HFF-Myc (cell line): ENCODE measurements at regions not wholly inside any gene's neighbourhood (a gene's known extent, or its start where the extent isn't known, plus 50 kb on each side); places are given as distances from the start of the nearest gene placed in this dataset.

ENCODE experiments used
- DNase-seq: peaks from one replicate; pipeline ENCODE4 v3.0.0-alpha.2; 2011; ENCODE audit warnings: low read depth; ENCODE audit errors: extremely low read depth
- H3K4me3 ChIP-seq: replicated peaks from 2 replicates; pipeline ENCODE4 v1.5.1; 2011; ENCODE audit warnings: low read depth, mild to moderate bottlenecking, control low read depth, low read length
- CTCF ChIP-seq: IDR thresholded peaks from 2 replicates; pipeline ENCODE4 v1.5.1; 2012; ENCODE audit warnings: mild to moderate bottlenecking, low read depth, low read length, control low read depth; ENCODE audit errors: missing control alignments

- TF ChIP-seq CTCF = no peak
- no peak overlapping the region for H3K4me3 ChIP-seq
- no peak for DNase-seq
These were observed 179.7 kb upstream of the SH3BP4 start for GRCh38 chr2:234771980-234772732.

- no peak for DNase-seq
- no peak for TF ChIP-seq CTCF
- H3K4me3 ChIP-seq = no peak overlapping the region
These were observed 180.6 kb upstream of the SH3BP4 start for GRCh38 chr2:234771176-234771575.

GRCh38 chr2:234770715-234771141 lies 181.1 kb upstream of the SH3BP4 start:
- no peak for DNase-seq
- H3K4me3 ChIP-seq = no peak overlapping the region
- TF ChIP-seq CTCF = no peak

- no peak overlapping the region for H3K4me3 ChIP-seq
- DNase-seq = no peak
- TF ChIP-seq CTCF = no peak
These were observed 181.7 kb upstream of the SH3BP4 start for GRCh38 chr2:234770031-234770506.

- no peak overlapping the region for H3K4me3 ChIP-seq
- no peak for DNase-seq
- no peak for TF ChIP-seq CTCF
These were observed 183.1 kb upstream of the SH3BP4 start for GRCh38 chr2:234768608-234769196.

GRCh38 chr2:234765279-234765678 lies 186.5 kb upstream of the SH3BP4 start:
- DNase-seq = no peak
- H3K4me3 ChIP-seq = no peak overlapping the region
- TF ChIP-seq CTCF = no peak
